GM18517 (cell line): ENCODE measurements at regions not wholly inside any gene's neighbourhood (a gene's known extent, or its start where the extent isn't known, plus 50 kb on each side); places are given as distances from the start of the nearest gene placed in this dataset.
"Not testable (repeated sequence)": the region's sequence is repeated elsewhere in the genome, so short reads cannot be mapped to it uniquely, and the experiment has no call there.

Source experiments
- ATAC-seq: cut with Tn5 transposase; IDR thresholded peaks from one replicate; pipeline ENCODE4 v1.9.1; 2021; ENCODE audit warnings: mild to moderate bottlenecking, moderate library complexity; ENCODE audit not compliant: unreplicated experiment

DNA sequence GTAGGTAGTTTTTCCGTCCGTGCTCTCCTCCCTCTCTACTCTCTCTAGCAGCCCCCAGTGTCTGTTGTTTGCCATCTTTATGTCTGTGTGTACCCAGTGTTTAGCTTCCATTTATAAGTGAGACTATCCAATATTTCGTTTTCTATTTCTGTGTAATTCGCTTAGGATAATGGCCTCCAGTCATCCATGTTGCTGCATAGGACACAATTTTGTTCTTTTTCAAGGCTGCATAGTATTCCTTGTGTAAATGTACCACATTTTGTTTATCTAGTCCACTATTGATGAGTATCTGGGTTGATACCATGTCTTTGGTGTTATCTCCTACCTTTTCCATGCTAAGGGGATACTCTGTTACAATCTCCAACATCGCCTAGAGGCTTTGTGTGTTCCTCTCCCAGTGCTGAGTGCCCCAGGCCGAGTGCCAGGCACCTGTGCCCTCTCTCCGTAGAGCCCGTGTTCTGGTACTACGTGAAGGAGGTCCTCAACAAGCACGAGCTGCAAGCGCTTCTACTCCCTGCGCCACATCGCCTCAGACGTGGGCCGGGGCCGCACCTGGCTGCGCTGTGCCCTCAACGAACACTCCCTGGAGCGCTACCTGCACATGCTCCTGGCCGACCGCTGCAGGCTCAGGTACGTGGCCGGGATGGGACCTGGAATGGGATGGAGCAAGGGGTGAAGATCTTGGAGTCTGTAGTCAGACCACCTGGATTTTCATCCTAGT, 51.0 kb downstream of the NPIPB11 start:
- ATAC-seq, result not testable (repeated sequence)

DNA sequence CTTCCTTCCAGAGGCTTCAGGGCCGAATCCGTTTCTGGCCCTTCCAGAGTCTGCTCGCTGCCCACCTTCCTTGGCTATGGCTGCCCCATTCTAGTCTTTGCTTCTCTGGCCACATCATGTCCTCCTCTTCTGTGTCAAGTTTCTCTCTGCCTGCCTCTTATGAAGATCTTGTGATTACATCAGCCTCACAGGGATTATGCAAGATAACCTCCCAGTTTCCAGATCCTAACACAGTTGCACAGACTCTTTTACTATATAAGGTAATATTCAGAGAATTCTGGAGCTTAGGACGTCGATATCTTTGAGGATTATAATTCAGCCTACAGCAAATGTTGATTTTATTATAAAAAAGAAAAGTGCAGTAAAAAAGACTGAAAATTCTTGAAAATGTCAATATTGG, 52.1 kb downstream of the NPIPB11 start:
- ATAC-seq, result not testable (repeated sequence)

DNA sequence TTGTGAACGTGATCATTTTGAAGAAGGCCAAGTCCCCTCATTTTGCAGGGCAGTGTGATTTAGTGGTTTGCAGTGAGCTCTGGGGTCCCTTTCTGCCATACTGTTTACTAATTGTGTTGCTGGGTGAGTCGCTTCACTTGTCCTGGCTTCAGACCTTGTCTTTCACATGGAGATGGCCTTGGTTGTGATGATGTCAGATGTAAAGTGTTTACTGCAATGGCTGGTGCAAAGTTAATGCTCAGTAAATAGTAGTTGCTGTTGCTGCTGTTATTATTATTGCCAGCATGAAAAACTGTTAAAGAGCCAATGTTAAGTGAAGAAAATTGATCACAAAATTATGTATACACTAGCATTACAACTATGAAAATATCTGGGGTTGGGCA, 53.9 kb downstream of the NPIPB11 start:
- ATAC-seq, result not testable (repeated sequence)

DNA sequence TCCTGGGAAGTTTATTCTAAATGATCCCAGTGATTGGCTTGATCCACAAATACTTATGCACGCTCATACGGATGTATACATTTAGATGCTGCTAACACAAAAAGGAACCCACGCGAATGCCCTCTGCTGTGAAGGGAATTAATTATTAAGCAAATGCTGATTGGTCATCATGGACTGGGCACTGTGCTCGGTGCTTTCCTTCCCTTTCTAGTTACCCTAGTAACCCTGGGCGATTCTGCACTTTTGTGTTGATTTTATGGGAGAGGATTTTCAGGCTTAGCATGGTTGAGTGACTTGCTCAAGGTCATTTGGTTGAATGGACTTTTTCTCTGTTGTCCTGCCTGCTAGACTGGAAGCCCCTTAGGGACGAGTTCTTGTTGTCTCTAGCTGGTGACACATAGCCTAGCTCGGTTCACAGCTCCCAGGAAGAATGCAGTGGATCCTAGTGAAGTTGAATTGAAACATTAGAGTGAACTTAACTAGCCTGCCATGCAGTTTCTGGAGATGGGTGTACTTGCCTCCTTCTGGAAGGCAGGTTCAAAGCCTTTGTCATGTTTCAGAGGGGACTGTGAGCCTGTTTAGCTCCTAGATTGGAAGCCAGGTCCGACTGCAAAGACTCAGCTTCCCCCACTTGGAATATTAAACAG, 54.4 kb downstream of the NPIPB11 start:
- ATAC-seq, result not testable (repeated sequence)

DNA sequence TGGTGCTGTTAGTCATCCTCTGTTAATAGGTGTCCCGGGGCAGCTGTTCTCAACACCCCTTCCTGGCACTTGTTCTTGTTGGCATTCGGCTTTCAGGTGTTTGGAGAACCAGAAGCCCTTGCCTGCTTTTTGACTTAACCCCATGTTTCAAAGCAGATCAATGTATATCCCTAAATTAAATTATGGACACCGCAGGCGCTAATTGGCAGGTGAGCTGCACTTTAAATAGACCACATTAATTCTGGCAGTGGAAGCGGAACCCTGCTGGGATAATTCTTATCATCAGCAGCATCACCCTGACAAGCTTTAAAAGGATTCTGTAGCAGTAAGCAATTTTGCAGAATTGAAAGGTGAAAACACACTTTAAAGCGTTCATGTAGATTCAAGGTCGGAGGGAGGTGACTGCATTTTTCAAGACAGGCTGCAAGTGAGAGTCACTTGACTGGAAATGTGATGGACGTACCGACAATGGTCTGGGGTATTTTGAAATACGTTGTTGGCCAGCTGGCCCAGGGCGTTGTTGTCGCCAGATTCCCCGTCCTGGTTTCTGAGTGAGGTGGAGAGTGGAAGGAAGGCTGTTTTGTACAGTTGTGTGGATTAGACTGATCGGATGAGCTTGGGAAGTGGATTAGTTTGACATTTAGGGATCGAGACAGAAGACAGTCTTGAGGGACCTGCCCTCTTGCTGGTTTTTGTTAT, 55.1 kb downstream of the NPIPB11 start:
- not testable (repeated sequence) for ATAC-seq

DNA sequence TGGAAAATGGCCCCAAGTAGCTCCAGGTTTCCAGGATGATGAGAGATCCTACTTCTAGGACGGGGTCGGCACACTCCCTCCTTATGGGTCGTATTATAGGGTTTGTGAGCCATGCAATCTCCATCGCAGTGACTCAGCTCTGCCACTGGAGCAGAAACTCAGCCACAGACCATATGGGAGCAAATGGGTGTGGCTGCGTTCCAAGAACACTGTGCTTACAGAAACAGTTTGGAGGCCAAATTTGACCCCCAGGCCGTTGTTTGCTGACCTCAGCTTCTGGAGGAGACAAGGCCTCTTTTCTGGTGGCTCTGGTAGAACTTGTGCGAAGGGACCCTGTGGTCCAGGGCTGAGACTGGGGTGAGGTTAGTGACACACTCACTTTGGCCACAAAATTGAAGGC, 56.5 kb downstream of the NPIPB11 start:
- not testable (repeated sequence) for ATAC-seq

DNA sequence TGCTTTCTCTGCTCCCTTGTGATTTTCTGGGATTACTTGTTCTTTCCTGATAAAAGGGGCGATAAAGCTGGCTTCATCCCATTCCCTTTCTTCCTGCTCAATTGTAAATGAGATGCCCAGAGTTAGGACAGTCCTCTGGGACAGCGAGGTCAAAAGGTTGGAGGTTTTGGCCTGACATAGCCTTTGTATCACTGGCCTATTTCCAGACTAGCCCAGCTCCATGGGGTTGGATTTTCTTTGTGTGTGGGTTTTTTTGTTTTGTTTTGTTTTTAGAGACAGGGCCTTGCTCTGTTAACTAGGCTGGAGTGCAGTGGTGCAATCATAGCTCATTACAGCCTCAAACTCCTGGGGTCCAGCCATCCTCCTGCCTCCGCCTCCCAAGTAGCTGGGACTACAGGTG, 57.8 kb downstream of the NPIPB11 start:
- ATAC-seq, result not testable (repeated sequence)

DNA sequence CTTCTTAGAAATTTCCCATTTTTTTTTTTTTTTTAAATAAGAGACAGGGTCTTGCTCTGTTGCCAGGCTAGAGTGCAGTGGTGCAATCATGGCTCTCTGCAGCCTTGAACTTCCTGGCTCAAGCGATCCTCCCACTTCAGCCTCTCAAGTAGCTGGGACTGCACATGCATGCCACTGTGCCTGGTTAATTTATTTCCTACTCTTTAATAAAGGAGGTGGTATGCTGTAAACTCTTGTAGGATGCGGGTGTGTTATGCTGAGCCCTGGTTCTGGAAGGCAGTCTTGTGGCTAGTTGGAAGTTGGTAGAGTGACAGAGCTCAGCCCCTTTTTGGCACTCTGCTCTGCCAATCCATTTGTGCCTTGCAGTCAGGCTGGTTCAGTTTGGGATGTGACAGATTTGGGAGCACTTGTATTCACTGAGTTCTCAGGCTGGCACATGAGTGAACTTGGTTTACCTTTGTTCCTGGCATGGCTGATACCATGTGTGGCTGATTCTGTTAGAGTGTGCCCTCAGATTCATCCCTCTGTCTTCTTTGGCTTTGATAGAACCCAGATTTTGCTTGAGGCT, 58.3 kb downstream of the NPIPB11 start:
- not testable (repeated sequence) for ATAC-seq

DNA sequence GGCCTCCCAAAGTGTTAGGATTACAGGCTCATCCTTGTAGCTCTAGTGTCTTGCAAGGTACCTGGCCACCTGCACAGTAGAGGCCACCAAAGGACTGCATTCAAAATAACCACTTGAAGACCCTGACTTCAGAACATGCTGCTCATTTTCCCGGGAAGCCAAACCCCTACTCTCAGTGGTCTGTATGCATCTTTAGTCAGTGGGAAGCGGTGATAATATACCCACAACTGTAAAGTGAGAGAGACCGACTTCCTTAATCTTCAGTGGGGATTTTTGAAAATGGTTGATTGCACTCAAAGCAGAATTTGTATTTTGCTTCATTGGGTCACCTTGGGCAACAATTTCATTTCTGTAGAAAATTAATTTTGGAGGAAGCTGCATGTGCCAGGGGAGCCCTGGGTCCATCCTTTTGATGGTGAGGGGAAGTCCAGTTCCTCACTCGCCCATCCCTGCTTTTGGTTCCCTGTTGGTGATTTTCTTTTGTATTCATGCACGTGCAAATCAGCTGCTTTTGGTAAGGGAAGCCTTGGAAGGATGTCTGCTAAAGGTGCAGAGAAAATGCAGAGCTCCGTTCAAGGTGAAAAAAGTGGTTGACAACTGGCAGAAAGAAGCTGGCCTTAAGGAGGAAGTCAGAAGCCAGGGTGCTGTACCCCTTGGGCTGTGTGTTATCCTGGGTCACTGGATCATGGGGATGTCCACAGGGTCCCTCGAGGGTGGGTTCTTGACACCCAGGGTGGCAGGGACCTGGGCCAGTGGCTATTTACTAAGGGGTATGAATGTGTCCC, 59.5 kb downstream of the NPIPB11 start:
- peak; percentile 42 for ATAC-seq

DNA sequence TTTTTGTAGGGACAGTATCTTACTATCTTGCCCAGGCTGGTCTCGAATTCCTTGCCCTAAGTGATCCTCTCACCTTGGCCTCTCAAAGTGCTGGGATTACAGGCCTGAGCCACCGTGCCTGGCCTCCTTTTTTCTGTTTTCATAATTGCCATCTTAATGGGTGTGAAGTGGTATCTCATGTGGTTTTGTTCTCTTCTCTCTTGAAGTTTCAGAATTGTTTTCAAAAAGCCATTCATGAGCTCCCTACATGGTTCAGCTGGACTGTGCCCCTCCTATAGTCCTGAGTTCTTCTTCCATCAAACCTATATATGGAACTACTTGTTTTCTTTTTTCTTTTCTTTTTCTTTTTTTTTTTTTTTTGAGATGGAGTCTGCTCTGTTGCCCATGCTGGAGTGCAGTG, 60.3 kb downstream of the NPIPB11 start:
- ATAC-seq, result peak; percentile 53

DNA sequence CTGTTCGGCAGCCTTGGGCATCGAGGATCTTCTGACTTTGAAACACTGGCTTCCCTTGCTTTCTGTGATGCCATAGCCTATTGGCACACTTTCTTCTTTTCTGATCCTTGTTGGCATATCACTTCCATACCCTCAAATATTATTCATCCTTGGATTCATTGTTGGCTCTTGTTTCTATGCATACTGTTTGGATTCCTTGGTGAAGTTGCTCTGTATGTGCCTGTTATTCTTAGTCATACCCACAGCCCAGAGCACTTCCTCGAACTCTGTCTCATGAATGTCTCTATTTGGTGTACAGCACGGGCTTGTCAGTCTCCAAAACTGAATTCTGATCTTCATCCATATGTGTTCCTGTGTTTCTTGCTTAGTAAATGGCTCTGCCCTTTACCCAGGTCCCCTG, 63.6 kb downstream of the NPIPB11 start:
- ATAC-seq, result not testable (repeated sequence)

DNA sequence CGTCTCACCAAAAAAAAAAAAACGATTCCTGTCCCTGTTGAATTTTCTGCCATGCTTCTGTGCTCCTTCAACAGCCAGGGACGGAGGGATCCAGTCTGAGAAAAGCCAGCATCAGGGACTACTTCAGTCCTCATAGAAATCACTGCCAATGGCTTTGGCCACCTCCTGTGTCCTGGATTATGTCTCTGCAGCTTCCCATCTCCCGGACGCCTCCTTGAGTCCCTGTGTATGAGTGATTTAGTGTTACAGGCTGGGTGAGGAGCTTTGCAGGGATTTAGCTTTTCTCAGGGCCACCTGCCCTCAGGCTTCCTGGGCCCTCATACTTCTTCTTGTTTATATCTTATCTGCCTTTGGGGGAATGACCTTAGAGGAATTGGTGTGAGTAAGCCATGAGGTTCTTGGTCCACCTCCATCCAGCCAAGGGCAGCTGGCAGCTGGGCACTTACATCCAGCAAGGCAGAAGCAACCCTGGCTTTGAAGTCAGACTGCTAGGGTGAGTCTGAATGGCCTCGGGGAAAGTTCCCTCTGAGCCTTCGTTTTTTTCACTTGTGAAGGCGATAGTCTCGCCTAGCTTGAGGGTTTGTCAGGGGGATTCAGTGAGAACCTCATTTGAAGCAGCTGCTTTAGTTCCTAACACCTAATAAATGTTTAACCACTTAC, 65.6 kb downstream of the NPIPB11 start:
- ATAC-seq, result not testable (repeated sequence)

DNA sequence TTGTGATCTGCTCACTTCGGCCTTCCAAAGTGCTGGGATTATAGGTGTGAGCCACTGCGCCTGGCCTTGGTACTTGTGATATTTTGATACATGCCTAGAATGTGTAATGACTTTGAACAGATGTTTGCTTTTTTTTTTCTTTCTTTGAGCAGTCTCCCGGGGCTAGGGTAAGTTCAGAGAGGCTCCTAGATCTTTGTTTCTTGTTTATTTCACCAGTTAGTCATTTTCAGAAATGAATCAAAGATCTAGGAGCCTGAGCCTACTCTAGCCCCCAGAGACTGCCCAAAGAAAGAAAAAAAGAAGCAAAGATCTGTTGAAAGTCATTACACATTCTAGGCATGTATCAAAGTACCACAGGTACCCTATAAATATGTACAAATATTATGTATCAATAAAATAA, 66.3 kb downstream of the NPIPB11 start:
- ATAC-seq, result not testable (repeated sequence)

DNA sequence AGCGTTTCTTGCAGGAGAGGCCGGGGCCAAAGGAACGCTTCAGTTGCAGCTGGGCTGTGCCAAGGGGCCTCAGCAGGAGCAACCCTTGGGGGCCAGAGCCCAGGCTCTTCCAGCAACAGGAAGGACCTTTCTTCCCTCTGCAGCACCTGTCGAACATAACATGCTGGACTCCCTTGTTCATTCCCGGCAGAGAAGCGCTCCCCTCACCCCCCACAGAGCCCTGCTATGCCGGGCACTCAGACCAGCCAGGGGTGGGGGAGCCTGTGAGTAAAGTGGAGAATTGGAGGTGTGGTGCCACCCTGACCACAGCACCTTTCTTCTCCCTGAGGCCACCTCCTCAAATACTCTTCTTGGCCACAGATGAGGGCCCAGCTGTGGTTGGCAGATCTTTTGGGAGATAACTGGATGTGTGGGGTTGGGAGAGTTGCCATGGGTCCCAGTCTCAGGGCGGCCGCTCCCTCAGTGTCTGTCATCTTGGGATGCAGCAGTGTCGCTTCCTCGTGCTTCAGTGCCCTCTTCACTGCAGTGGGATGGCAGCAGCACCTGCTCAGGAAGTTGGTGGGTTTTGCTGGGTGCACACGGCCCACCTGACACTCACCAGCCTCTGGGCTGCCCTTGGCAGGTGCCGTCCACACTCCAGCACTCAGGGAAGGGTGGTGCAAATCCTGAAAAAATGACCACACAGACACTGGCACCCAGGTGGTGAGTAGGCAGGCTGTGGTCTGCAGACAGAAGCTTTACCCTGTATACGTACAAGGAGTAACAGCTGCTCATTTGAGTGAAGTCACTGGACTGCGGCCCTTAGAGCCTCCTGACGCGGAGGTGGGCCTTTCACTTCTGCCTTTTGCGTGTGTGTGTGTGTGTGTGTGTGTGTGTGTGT, 67.5 kb downstream of the NPIPB11 start:
- peak; percentile 75 for ATAC-seq

DNA sequence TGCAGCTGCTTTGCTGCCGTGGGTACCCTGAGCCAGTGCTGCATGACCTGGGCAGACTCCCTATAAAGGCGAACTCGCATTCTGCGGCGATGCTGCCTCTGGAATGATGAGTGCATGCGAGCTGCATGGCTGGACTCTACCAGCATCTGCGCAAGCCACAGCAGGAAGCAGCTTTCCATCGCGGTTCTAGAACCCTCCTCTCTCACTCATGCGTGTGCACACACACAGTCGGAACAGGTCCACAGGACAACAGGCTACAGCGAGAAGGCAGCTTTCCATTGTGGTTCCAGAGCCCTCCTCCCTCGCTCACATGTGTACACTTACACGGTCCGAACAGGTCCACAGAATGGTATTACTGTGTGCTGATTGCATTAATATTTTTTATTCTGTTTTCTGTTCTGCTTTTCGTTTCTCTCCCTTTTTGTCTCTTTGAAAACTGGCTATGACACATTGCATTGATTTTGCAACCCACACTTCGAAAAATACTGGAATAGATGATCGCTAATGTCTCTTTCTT, 69.1 kb downstream of the NPIPB11 start:
- not testable (repeated sequence) for ATAC-seq

DNA sequence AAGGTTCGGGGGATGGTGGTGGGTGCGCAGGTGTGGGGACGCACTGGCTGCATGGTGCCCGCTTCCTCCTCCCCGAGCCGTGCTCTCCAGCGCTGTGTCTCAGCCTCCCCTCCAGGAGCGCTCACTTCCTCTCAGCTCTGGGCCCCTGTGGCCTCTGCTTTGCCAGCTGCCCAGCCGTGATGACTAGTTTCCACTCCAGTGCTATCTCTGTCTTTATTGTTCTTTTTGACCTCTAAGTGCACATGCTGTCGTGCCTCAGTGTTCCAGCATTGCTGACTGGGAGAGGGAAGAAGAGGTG, 71.0 kb downstream of the NPIPB11 start:
- not testable (repeated sequence) for ATAC-seq

DNA sequence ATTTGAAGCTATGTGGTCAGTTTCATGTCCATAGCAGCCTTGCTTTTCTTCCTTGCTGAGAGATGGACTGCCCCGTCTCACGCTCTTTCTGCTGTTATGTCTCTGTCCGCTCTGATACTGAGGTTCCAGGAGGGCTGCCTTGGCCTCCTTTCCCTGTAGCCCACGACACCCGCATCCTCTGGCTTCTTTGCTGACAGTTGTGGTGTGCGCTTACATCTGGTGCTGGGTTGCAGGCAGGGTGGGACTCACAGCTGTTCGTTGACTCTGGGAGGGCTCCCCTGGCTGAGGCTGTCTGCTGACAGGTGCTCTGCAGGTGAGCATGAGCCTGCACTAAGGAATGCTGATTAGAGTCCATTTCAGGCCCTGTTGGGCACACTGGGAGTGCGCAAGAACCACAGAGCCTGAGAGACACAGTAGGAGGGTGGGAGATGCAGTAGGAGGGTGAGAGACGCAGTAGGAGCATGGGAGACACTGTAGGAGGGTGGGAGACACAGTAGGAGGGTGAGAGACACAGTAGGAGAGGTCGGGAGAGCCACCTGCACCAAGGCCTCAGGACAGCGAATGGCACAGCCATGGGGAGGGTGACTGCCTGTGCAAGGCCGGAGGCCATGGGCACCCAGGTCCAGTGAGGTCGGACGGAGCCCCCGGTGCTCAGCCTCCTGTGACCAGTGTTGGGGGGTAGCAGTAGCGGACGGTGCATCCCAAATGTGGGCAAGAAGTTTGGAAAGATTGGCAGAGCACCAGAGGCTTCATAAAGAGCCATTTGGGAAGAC, 71.5 kb downstream of the NPIPB11 start:
- ATAC-seq, result not testable (repeated sequence)

DNA sequence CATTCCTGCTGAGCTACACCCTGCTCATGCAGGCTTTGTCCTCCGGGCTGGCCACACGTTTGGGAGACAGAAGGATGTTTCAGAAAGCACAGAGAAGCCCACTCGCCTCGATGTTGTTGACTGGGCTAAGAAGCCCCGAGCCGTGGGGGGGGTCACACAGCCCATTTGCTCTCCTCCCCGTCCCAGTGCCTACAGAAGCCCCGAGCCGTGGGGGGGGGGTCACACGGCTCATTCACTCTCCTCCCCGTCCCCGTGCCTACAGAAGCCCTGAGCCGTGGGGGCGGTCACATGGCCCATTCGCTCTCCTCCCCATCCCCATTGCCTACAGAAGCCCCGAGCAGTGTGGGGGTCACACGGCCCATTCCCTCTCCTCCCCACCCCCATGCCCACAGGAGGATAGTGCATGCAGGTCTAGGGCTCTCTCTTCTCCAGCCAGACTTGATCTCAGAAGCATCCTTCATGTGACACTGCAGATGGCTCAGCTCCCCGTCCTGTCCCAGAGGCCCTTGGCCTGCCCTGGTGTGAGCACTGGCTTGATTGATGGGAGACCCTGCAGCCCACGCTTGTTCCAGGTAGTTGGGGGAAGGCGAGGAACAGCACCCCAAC, 72.9 kb downstream of the NPIPB11 start:
- not testable (repeated sequence) for ATAC-seq
